GM10248 (cell line): ENCODE measurements at regions not wholly inside any gene's neighbourhood (a gene's known extent, or its start where the extent isn't known, plus 50 kb on each side); places are given as distances from the start of the nearest gene placed in this dataset.

Experiments used
- CTCF ChIA-PET: fragments of 300-600 bp; sonication (Branson Sonifier 250); formaldehyde crosslinking; extraction: SDS; loops from one replicate; lab custom pipeline; 2021; ENCODE audit warnings: antibody characterized with exemption; lab: Yijun Ruan, JAX
- POLR2A ChIA-PET: fragments of 350-650 bp; sonication (Branson Sonifier 250); formaldehyde crosslinking; extraction: SDS; loops from one replicate; lab custom pipeline; 2020; ENCODE audit warnings: antibody characterized with exemption; lab: Yijun Ruan, JAX
- DNase-seq: peaks from one replicate; pipeline ENCODE4 v3.0.0; 2012; ENCODE audit errors: extremely low spot score
- CTCF ChIP-seq: IDR thresholded peaks from 2 replicates; pipeline ENCODE4 v1.5.1; 2012; ENCODE audit warnings: mild to moderate bottlenecking, low read depth; ENCODE audit errors: extremely low read depth, missing control alignments, control extremely low read depth

GRCh38 chr13:53324656-53325055 lies 296.0 kb downstream of the OLFM4 start:
- TF ChIP-seq CTCF = no peak
- CTCF ChIA-PET = interaction anchor here (1.5 kb wide), 1 partner anchor 23 kb away, joined by 3 read pairs; no protein-coding TSS in a partner anchor
- DNase-seq = no peak
- POLR2A ChIA-PET = no interaction called here

- ChIA-PET CTCF (interaction anchor here (1.6 kb wide), 1 partner anchor 12 kb away, joined by 3 read pairs; no protein-coding TSS in a partner anchor), POLR2A (no interaction called here)
- no peak for DNase-seq
- TF ChIP-seq CTCF = no peak
Measured at GRCh38 chr13:53326716-53327115, 298.1 kb downstream of the OLFM4 start.

GRCh38 chr13:53327680-53328315 lies 299.2 kb downstream of the OLFM4 start:
- TF ChIP-seq CTCF = no peak
- CTCF ChIA-PET = interaction anchor here (1.6 kb wide), 1 partner anchor 11 kb away, joined by 3 read pairs; no protein-coding TSS in a partner anchor
- POLR2A ChIA-PET = no interaction called here
- DNase-seq = no peak

GRCh38 chr13:53336441-53337160 lies 308.0 kb downstream of the OLFM4 start:
- DNase-seq = no peak
- ChIA-PET POLR2A (no interaction called here), CTCF (no interaction called here)
- no peak for TF ChIP-seq CTCF

GRCh38 chr13:53338760-53339159 lies 310.1 kb downstream of the OLFM4 start:
- ChIA-PET CTCF (interaction anchor here (1.4 kb wide), 1 partner anchor 11 kb away, joined by 3 read pairs; no protein-coding TSS in a partner anchor), POLR2A (no interaction called here)
- TF ChIP-seq CTCF = no peak
- no peak for DNase-seq

- ChIA-PET POLR2A (no interaction called here), CTCF (no interaction called here)
- TF ChIP-seq CTCF = no peak
- no peak for DNase-seq
Measured at GRCh38 chr13:53340505-53341143, 312.0 kb downstream of the OLFM4 start.
